ENCODE measurements at regions not wholly inside any gene's neighbourhood (a gene's known extent, or its start where the extent isn't known, plus 50 kb on each side); places are given as distances from the start of the nearest gene placed in this dataset.
A peak's percentile ranks its signal among the peaks of the same experiment; 100 is the strongest.

- DNase-seq = no peak
- TF ChIP-seq CTCF (IDR thresholded peaks at IDR 0.05; ENCODE audit: low read depth, low read length, missing control alignments) = no peak
- H3K27ac ChIP-seq = no peak overlapping the region
- no peaks in the 10 kb centered on the region for H3K36me3 ChIP-seq (replicated peaks)
- in situ Hi-C loops (cut with HindIII; ENCODE audit: low pct_ligation_motif_present, low sequenced_read_pairs) = no loop called here
- H3K4me3 ChIP-seq (ENCODE audit: low read depth, low read length) = no peak overlapping the region
- H3K27me3 ChIP-seq (replicated peaks) = no peaks in the 10 kb centered on the region
These were observed 1020.4 kb downstream of the CBLN2 start for GRCh38 chr18:71523483-71524435.

- Histone ChIP-seq H3K4me3 (ENCODE audit: low read depth, low read length) (no peak overlapping the region), H3K27ac (no peak overlapping the region), H3K36me3 (replicated peaks) (no peaks in the 10 kb centered on the region), H3K27me3 (replicated peaks) (no peaks in the 10 kb centered on the region)
- TF ChIP-seq CTCF (IDR thresholded peaks at IDR 0.05; ENCODE audit: low read depth, low read length, missing control alignments) = no peak
- DNase-seq = no peak
- in situ Hi-C loops (cut with HindIII; ENCODE audit: low pct_ligation_motif_present, low sequenced_read_pairs) = no loop called here
These were observed 1038.6 kb downstream of the CBLN2 start for GRCh38 chr18:71505526-71505925.

GRCh38 chr18:71503222-71503621 is 1040.9 kb downstream of the CBLN2 start:
- in situ Hi-C loops (cut with HindIII; ENCODE audit: low pct_ligation_motif_present, low sequenced_read_pairs) = no loop called here
- Histone ChIP-seq H3K4me3 (ENCODE audit: low read depth, low read length) (no peak overlapping the region), H3K27ac (no peak overlapping the region), H3K27me3 (replicated peaks) (no peaks in the 10 kb centered on the region), H3K36me3 (replicated peaks) (no peaks in the 10 kb centered on the region)
- DNase-seq = no peak
- no peak for TF ChIP-seq CTCF (IDR thresholded peaks at IDR 0.05; ENCODE audit: low read depth, low read length, missing control alignments)

GRCh38 chr18:71485611-71486010 is 1058.5 kb downstream of the CBLN2 start:
- H3K27ac ChIP-seq = no peak overlapping the region
- in situ Hi-C loops (cut with HindIII; ENCODE audit: low pct_ligation_motif_present, low sequenced_read_pairs) = no loop called here
- peak; percentile 2 for DNase-seq
- no peak for TF ChIP-seq CTCF (IDR thresholded peaks at IDR 0.05; ENCODE audit: low read depth, low read length, missing control alignments)
- H3K27me3 ChIP-seq (replicated peaks) = no peaks in the 10 kb centered on the region
- H3K4me3 ChIP-seq (ENCODE audit: low read depth, low read length) = no peak overlapping the region
- H3K36me3 ChIP-seq (replicated peaks) = no peaks in the 10 kb centered on the region

GRCh38 chr18:71471963-71472725 is 1072.0 kb downstream of the CBLN2 start:
- H3K36me3 ChIP-seq (replicated peaks) = no peaks in the 10 kb centered on the region
- no peaks in the 10 kb centered on the region for H3K27me3 ChIP-seq (replicated peaks)
- in situ Hi-C loops (cut with HindIII; ENCODE audit: low pct_ligation_motif_present, low sequenced_read_pairs) = no loop called here
- no peak overlapping the region for H3K4me3 ChIP-seq (ENCODE audit: low read depth, low read length)
- no peak for DNase-seq
- H3K27ac ChIP-seq = no peak overlapping the region
- TF ChIP-seq CTCF (IDR thresholded peaks at IDR 0.05; ENCODE audit: low read depth, low read length, missing control alignments) = no peak

Measured in brain microvascular endothelial cell (primary cell).